ENCODE measurements at regions not wholly inside any gene's neighbourhood (a gene's known extent, or its start where the extent isn't known, plus 50 kb on each side); places are given as distances from the start of the nearest gene placed in this dataset.

DNA sequence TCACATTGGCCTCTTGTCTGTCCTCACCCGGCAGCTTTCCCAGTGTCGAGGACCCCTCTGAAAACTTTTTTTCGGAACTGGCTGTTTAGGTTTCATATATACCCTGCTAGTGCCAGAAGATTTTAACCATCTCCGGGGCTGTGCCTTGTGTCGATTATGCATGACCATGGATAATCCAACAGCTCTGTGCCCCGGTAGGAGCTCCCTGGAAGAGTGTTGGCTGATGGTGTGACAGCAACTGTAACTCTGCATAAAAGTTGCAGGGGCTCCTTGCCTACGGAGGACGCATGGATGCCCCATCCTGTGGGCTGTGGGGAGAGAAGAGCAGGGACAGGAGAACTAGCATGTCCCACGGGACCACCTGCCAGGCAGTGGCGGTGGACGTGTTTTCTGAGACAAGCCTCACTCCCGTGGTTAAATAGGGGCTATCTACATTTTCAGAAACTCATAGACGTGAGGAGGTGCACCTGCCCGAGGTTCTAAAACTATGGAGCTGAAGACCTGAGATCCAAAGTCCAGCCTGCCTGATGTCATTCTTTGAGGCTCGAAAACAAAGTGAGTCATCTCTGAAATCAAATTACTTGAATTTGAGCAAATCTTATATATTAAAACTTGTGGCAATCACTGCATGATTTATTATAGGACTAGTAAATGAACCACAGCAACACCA, 437.2 kb upstream of the HS6ST1 start:
- H3K9me3 Mint-ChIP-seq: peaks cover 0 to 3% (median 0%) of the 10 kb centered on the region in 11 donors
- ChIA-PET POLR2A (no interaction called here), CTCF (no interaction called here)
- H3K4me1 ChIP-seq (ENCODE audit: control insufficient read depth in 2 of 2, insufficient read depth in 2 of 2, low read length in 2 of 2): no peaks in the 10 kb centered on the region
- no peak overlapping the region for H3K27ac ChIP-seq (ENCODE audit: low read depth, low read length)
- H3K36me3 Mint-ChIP-seq: no peaks in the 10 kb centered on the region
- DNase-seq: no peak
- H3K4me1 Mint-ChIP-seq: peaks cover 11 to 23% (median 16%) of the 10 kb centered on the region in 7 donors
- H3K9me3 ChIP-seq (ENCODE audit: control insufficient read depth in 2 of 3, low read length in 3 of 3): no peaks in the 10 kb centered on the region
- no peak overlapping the region for H3K27ac Mint-ChIP-seq
- no peak overlapping the region for H3K4me3 Mint-ChIP-seq
- no peaks in the 10 kb centered on the region for H3K36me3 ChIP-seq (ENCODE audit: control insufficient read depth in 2 of 3, insufficient read depth in 3 of 3, low read length in 3 of 3)
- H3K4me3 ChIP-seq (ENCODE audit: low read length): no peak overlapping the region
- intact Hi-C loops (cut with micrococcal nuclease): no loop called here
- no peaks in the 10 kb centered on the region for H3K27me3 ChIP-seq (ENCODE audit: control insufficient read depth in 2 of 2, insufficient read depth in 2 of 2, low read length in 2 of 2)
- H3K27me3 Mint-ChIP-seq: peaks cover 8 to 40% (median 13%) of the 10 kb centered on the region in 5 donors
- no peak for ATAC-seq

DNA sequence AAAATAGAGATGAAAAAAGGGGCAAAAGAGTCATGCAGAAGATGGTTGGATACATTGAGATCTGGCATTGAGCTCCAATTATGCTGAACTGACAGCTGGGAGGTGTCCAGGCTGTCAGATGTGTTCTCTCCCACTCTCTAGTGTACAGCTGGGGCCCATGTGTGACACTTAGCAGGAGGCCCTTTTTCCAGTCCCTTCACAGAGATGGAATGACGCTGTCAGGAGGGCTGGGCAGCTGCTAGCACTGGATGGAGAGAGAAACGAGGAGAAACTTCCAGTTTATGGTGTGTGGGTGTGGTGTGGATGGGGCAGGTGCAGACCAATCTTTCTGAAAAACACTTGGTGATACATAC, 437.7 kb upstream of the HS6ST1 start:
- intact Hi-C loops (cut with micrococcal nuclease): no loop called here
- Histone ChIP-seq H3K27me3 (ENCODE audit: control insufficient read depth in 2 of 2, insufficient read depth in 2 of 2, low read length in 2 of 2) (no peaks in the 10 kb centered on the region), H3K9me3 (ENCODE audit: control insufficient read depth in 2 of 3, low read length in 3 of 3) (no peaks in the 10 kb centered on the region), H3K27ac (ENCODE audit: low read depth, low read length) (no peak overlapping the region), H3K4me1 (ENCODE audit: control insufficient read depth in 2 of 2, insufficient read depth in 2 of 2, low read length in 2 of 2) (no peaks in the 10 kb centered on the region), H3K4me3 (ENCODE audit: low read length) (no peak overlapping the region), H3K36me3 (ENCODE audit: control insufficient read depth in 2 of 3, insufficient read depth in 3 of 3, low read length in 3 of 3) (no peaks in the 10 kb centered on the region)
- no peak for ATAC-seq
- Mint-ChIP-seq H3K4me3 (no peak overlapping the region), H3K27me3 (peaks cover 8 to 40% (median 13%) of the 10 kb centered on the region in 5 donors), H3K4me1 (peaks cover 11 to 23% (median 16%) of the 10 kb centered on the region in 7 donors), H3K9me3 (peaks cover 0 to 3% (median 0%) of the 10 kb centered on the region in 11 donors), H3K36me3 (no peaks in the 10 kb centered on the region), H3K27ac (no peak overlapping the region)
- no peak for DNase-seq
- POLR2A ChIA-PET: no interaction called here
- CTCF ChIA-PET: no interaction called here

DNA sequence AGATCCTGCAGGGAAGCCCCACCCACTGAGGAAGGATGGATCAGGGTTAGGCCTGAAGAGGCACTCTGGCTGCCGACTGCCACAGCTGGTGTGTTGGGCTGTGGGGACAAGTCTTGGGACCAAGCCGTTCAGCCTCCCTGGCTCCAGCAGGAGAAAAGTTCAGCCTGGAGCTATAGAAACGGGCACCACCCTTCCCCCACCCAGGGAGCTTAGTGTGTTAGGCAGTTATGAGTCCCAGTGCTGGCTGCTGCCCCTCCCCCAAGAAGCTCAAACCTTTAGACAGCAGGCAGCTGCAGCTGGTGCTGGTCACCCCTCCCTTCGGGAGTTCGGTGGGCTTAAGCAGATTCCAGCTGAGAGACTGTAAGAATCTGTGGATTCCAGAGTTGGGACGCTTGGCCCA, 447.1 kb upstream of the HS6ST1 start:
- DNase-seq: no peak

DNA sequence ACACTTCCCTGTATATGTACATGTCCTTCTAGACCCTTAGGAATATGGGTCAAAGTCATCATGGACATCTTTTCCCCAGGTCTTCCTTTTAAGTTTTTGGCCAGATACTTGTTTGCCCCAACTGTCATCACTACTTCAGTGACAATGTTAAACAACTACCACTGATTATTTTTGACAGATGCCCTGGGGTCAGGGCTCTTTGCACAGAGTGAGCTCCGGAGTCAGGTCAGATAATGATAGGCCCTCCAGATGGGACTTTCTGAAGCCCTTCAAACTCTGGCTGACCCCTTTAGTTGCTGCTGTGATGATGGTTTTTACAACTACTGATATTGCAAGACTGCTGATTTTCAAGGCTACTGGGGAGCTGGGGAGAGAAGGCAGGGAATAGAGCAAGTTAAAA, 449.4 kb upstream of the HS6ST1 start:
- H3K27me3 ChIP-seq (ENCODE audit: control insufficient read depth in 2 of 2, insufficient read depth in 2 of 2, low read length in 2 of 2): no peaks in the 10 kb centered on the region
- no peaks in the 10 kb centered on the region for H3K4me1 ChIP-seq (ENCODE audit: control insufficient read depth in 2 of 2, insufficient read depth in 2 of 2, low read length in 2 of 2)
- no peaks in the 10 kb centered on the region for H3K36me3 ChIP-seq (ENCODE audit: control insufficient read depth in 2 of 3, insufficient read depth in 3 of 3, low read length in 3 of 3)
- POLR2A ChIA-PET: no interaction called here
- CTCF ChIA-PET: no interaction called here
- no peak for ATAC-seq
- Mint-ChIP-seq H3K4me3 (no peak overlapping the region), H3K9me3 (peaks cover 5 to 24% (median 13%) of the 10 kb centered on the region in 11 donors), H3K27ac (no peak overlapping the region), H3K4me1 (peaks cover 0 to 1% (median 0%) of the 10 kb centered on the region in 7 donors), H3K27me3 (peaks cover 3 to 11% (median 7%) of the 10 kb centered on the region in 5 donors), H3K36me3 (peaks cover 0 to 13% (median 0%) of the 10 kb centered on the region in 5 donors)
- no peaks in the 10 kb centered on the region for H3K9me3 ChIP-seq (ENCODE audit: control insufficient read depth in 2 of 3, low read length in 3 of 3)
- DNase-seq: no peak
- H3K4me3 ChIP-seq (ENCODE audit: low read length): no peak overlapping the region
- H3K27ac ChIP-seq (ENCODE audit: low read depth, low read length): no peak overlapping the region
- intact Hi-C loops (cut with micrococcal nuclease): no loop called here

More for the DNA sequence above, 447.1 kb upstream of the HS6ST1 start:
- H3K27ac Mint-ChIP-seq: no peak overlapping the region
- no peak overlapping the region for H3K4me3 Mint-ChIP-seq
- peaks cover 6 to 36% (median 16%) of the 10 kb centered on the region in 11 donors for H3K9me3 Mint-ChIP-seq
- POLR2A ChIA-PET: no interaction called here
- no peaks in the 10 kb centered on the region for H3K27me3 ChIP-seq (ENCODE audit: control insufficient read depth in 2 of 2, insufficient read depth in 2 of 2, low read length in 2 of 2)
- H3K36me3 Mint-ChIP-seq: peaks cover 0 to 13% (median 0%) of the 10 kb centered on the region in 5 donors
- H3K36me3 ChIP-seq (ENCODE audit: control insufficient read depth in 2 of 3, insufficient read depth in 3 of 3, low read length in 3 of 3): no peaks in the 10 kb centered on the region
- peaks cover 5 to 11% (median 9%) of the 10 kb centered on the region in 5 donors for H3K27me3 Mint-ChIP-seq
- H3K4me1 ChIP-seq (ENCODE audit: control insufficient read depth in 2 of 2, insufficient read depth in 2 of 2, low read length in 2 of 2): no peaks in the 10 kb centered on the region
- CTCF ChIA-PET: no interaction called here
- no peaks in the 10 kb centered on the region for H3K9me3 ChIP-seq (ENCODE audit: control insufficient read depth in 2 of 3, low read length in 3 of 3)
- intact Hi-C loops (cut with micrococcal nuclease): no loop called here
- H3K27ac ChIP-seq (ENCODE audit: low read depth, low read length): no peak overlapping the region
- ATAC-seq: no peak
- H3K4me1 Mint-ChIP-seq: peaks cover 0 to 1% (median 0%) of the 10 kb centered on the region in 7 donors
- no peak overlapping the region for H3K4me3 ChIP-seq (ENCODE audit: low read length)

DNA sequence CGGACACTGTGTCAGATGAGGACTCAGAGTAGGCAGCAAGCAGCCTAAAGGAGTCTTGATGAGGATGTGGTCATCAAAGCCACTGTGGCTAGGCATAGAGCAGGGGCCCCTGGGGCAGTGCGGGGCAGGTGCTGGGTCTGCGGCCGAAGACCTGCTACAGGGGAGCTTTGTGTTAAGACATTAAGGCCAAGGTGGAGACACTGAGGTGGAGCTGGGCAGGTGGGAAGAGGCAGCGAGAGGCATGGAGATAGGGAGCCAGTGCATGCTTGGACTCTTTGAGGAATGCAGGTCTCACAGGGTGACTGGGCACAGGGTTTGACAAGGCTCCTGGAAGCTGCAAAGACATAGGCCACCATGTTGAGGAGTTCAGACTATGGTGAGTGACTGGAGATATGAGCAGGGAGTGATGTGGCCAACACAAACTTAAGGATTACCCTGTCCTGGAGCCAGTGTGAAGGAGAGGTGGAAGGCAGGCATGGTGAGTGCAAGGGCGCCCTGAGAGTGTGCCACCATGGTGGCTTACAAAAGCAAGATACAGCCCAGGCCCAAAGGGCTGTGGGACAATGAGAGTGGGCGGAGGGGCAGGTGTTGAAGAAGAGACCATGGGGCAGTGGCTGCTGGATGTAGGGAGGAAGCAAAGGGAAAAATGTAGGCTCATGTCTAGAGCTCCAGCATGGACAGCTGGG, 450.9 kb upstream of the HS6ST1 start:
- Histone ChIP-seq H3K36me3 (ENCODE audit: control insufficient read depth in 2 of 3, insufficient read depth in 3 of 3, low read length in 3 of 3) (no peaks in the 10 kb centered on the region), H3K27me3 (ENCODE audit: control insufficient read depth in 2 of 2, insufficient read depth in 2 of 2, low read length in 2 of 2) (no peaks in the 10 kb centered on the region), H3K4me1 (ENCODE audit: control insufficient read depth in 2 of 2, insufficient read depth in 2 of 2, low read length in 2 of 2) (no peaks in the 10 kb centered on the region), H3K4me3 (ENCODE audit: low read length) (no peak overlapping the region), H3K9me3 (ENCODE audit: control insufficient read depth in 2 of 3, low read length in 3 of 3) (no peaks in the 10 kb centered on the region), H3K27ac (ENCODE audit: low read depth, low read length) (no peak overlapping the region)
- H3K4me1 Mint-ChIP-seq: peaks cover 0 to 1% (median 0%) of the 10 kb centered on the region in 7 donors
- ChIA-PET CTCF (no interaction called here), POLR2A (no interaction called here)
- H3K9me3 Mint-ChIP-seq: peaks cover 0 to 8% (median 4%) of the 10 kb centered on the region in 11 donors
- DNase-seq (no peak), ATAC-seq (no peak)
- H3K27me3 Mint-ChIP-seq: peaks cover 0 to 9% (median 4%) of the 10 kb centered on the region in 5 donors
- H3K36me3 Mint-ChIP-seq: peaks cover 0 to 5% (median 0%) of the 10 kb centered on the region in 5 donors
- H3K27ac Mint-ChIP-seq: no peak overlapping the region
- H3K4me3 Mint-ChIP-seq: no peak overlapping the region
- intact Hi-C loops (cut with micrococcal nuclease): no loop called here

DNA sequence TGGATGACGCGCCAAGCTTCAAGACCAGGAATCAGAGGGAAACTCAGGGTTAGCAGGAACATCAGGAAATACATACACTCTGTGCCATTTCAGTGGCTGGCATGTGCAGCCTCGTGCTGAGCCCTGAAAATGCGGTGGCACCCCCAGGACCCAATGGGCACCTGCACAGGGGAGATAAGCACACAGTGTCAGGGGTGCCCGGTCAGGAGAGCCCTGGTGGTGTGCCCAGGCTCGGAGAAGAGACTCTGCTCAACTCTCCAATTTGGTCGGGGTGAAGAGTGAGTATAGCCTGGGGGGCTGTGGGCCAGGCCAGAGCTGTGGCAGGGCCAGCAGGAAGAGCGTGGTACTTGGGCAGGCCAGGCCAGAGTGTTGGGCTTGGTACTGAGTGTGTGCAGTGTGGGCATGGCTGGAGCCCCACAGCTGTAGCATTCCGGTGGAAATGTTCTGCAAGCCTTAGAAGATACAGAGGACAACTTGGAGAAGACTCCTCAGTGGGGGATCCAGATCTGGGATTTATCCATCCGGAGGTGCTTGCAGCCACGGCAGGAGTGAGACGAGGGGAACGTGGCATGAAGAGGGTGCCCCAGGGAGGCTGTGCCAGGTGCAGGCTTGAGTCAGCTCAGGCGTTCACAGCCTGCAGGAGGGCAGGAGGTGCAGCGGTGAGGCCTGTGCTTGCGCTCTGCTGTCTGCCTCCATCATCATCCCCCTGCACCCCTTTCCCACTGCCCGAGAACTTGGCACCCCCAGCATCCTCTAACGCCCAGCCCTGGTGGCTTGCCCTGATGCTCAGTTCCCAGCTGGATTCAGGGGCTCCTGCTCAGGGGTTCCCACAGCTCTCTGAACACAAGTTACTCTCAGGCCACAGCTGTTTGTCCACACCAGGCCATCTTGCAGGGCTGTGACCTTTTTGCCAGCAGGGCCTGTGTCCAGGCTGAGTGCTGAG, 451.7 kb upstream of the HS6ST1 start:
- Histone ChIP-seq H3K36me3 (ENCODE audit: control insufficient read depth in 2 of 3, insufficient read depth in 3 of 3, low read length in 3 of 3) (no peaks in the 10 kb centered on the region), H3K9me3 (ENCODE audit: control insufficient read depth in 2 of 3, low read length in 3 of 3) (no peaks in the 10 kb centered on the region), H3K27me3 (ENCODE audit: control insufficient read depth in 2 of 2, insufficient read depth in 2 of 2, low read length in 2 of 2) (no peaks in the 10 kb centered on the region), H3K4me1 (ENCODE audit: control insufficient read depth in 2 of 2, insufficient read depth in 2 of 2, low read length in 2 of 2) (no peaks in the 10 kb centered on the region), H3K4me3 (ENCODE audit: low read length) (no peak overlapping the region), H3K27ac (ENCODE audit: low read depth, low read length) (no peak overlapping the region)
- H3K36me3 Mint-ChIP-seq: no peaks in the 10 kb centered on the region
- ChIA-PET CTCF (no interaction called here), POLR2A (no interaction called here)
- H3K4me3 Mint-ChIP-seq: no peak overlapping the region
- peaks cover 0 to 9% (median 0%) of the 10 kb centered on the region in 5 donors for H3K27me3 Mint-ChIP-seq
- peaks cover 0 to 1% (median 0%) of the 10 kb centered on the region in 7 donors for H3K4me1 Mint-ChIP-seq
- no peak for DNase-seq
- intact Hi-C loops (cut with micrococcal nuclease): no loop called here
- H3K9me3 Mint-ChIP-seq: peaks cover 0 to 4% (median 0%) of the 10 kb centered on the region in 11 donors
- no peak overlapping the region for H3K27ac Mint-ChIP-seq
- peak; percentile 20 for ATAC-seq

Measured in naive thymus-derived CD4-positive, alpha-beta T cell (primary cell).